ENCODE measurements at regions not wholly inside any gene's neighbourhood (a gene's known extent, or its start where the extent isn't known, plus 50 kb on each side); places are given as distances from the start of the nearest gene placed in this dataset.

GRCh38 chr1:112092656-112093371, 103.3 kb upstream of the KCND3 start:
- Mint-ChIP-seq H3K36me3 (ENCODE audit: unreplicated experiment) (peaks cover 5% of the 10 kb centered on the region), H3K4me1 (ENCODE audit: low read depth, unreplicated experiment) (no peaks in the 10 kb centered on the region), H3K27me3 (ENCODE audit: unreplicated experiment) (no peaks in the 10 kb centered on the region), H3K4me3 (ENCODE audit: unreplicated experiment) (no peak overlapping the region), H3K27ac (ENCODE audit: unreplicated experiment) (no peak overlapping the region), H3K9me3 (ENCODE audit: unreplicated experiment) (no peaks in the 10 kb centered on the region)
- DNase-seq, result no peak
- TF ChIP-seq CTCF (IDR thresholded peaks at IDR 0.05; ENCODE audit: partially characterized antibody, unreplicated experiment), result no peak

DNA sequence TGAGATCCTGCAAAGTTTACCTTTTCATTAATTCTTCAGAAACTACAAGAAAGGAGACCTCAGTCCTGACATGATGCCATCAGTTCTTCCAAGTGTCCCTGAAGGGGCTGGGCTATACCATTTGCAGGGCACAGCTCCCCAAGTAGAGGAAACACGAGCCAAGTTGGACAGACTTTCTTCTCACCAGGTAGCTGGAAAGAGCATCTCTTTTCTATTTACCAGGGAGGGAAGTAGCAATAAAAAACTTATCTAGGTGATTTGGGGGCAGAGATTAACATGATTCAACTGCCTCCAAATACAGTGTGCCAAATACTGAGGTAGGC, 103.9 kb upstream of the KCND3 start:
- Mint-ChIP-seq H3K36me3 (ENCODE audit: unreplicated experiment) (peaks cover 5% of the 10 kb centered on the region), H3K4me1 (ENCODE audit: low read depth, unreplicated experiment) (no peaks in the 10 kb centered on the region), H3K27me3 (ENCODE audit: unreplicated experiment) (no peaks in the 10 kb centered on the region), H3K9me3 (ENCODE audit: unreplicated experiment) (no peaks in the 10 kb centered on the region), H3K27ac (ENCODE audit: unreplicated experiment) (no peak overlapping the region), H3K4me3 (ENCODE audit: unreplicated experiment) (no peak overlapping the region)
- no peak for TF ChIP-seq CTCF (IDR thresholded peaks at IDR 0.05; ENCODE audit: partially characterized antibody, unreplicated experiment)
- DNase-seq, result no peak

DNA sequence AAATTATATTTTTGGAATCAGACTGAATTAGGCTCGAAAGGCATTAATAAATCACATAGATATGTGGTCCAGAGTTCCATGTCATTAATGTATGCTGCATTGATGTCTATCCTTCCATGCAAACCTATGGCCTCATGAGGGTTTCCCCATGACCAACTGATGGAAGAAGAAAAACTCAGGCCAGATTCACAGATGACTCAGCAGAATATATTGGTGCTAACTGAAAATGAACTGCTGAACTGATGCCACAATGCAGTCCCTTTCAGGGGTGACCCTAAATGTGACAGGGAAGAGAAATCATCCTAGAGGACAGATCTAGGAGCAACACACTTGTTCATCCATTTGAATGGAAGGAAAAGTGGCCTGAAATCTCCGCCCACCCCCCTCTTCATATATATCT, 110.5 kb upstream of the KCND3 start:
- Mint-ChIP-seq H3K27ac (ENCODE audit: unreplicated experiment) (no peak overlapping the region), H3K36me3 (ENCODE audit: unreplicated experiment) (peaks cover 5% of the 10 kb centered on the region), H3K27me3 (ENCODE audit: unreplicated experiment) (no peaks in the 10 kb centered on the region), H3K4me3 (ENCODE audit: unreplicated experiment) (no peak overlapping the region), H3K4me1 (ENCODE audit: low read depth, unreplicated experiment) (no peaks in the 10 kb centered on the region), H3K9me3 (ENCODE audit: unreplicated experiment) (no peaks in the 10 kb centered on the region)
- DNase-seq, result no peak
- TF ChIP-seq CTCF (IDR thresholded peaks at IDR 0.05; ENCODE audit: partially characterized antibody, unreplicated experiment), result no peak

DNA sequence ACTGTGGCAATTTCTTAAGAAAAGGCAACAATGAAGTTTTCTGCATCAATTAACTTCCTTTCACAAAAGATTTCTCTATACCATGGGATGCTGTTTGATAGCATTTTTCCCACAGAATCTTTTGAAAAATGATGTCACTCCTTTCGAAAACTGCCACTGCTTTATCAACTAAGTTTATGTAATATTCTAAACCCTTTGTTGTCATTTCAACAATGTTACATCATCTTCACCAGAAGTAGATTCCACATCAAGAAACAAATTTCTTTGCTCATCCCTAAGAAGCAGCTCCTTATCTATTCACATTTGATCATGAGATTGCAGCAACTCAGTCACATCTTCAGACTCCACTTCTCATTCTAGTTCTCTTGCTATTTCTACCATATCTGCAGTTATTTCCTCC, 116.1 kb upstream of the KCND3 start:
- no peak for DNase-seq
- H3K36me3 Mint-ChIP-seq (ENCODE audit: unreplicated experiment), result peaks cover 5% of the 10 kb centered on the region
- H3K9me3 Mint-ChIP-seq (ENCODE audit: unreplicated experiment), result peaks cover 5% of the 10 kb centered on the region
- no peaks in the 10 kb centered on the region for H3K4me1 Mint-ChIP-seq (ENCODE audit: low read depth, unreplicated experiment)
- no peak overlapping the region for H3K4me3 Mint-ChIP-seq (ENCODE audit: unreplicated experiment)
- H3K27ac Mint-ChIP-seq (ENCODE audit: unreplicated experiment), result no peak overlapping the region
- peaks cover 3% of the 10 kb centered on the region for H3K27me3 Mint-ChIP-seq (ENCODE audit: unreplicated experiment)
- TF ChIP-seq CTCF (IDR thresholded peaks at IDR 0.05; ENCODE audit: partially characterized antibody, unreplicated experiment), result no peak

DNA sequence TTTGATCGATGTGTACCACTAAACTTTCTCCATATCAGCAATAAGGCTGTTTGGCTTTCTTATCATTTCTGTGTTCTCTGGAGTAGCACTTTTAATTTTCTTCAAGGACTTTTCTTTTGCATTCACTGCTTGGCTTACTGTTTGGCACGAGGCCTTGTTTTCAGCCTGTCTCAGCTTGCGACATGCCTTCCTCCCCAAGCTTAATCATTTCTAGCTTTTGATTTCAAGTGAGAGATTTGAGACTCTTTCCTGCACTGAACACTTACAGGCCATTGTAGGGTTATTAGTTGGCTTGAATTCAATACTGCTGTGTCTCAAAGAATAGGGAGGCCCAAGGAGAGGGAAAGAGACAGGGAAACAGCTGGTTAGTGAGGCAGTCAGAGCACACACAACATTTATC, 120.6 kb upstream of the KCND3 start:
- peaks cover 3% of the 10 kb centered on the region for H3K27me3 Mint-ChIP-seq (ENCODE audit: unreplicated experiment)
- no peaks in the 10 kb centered on the region for H3K4me1 Mint-ChIP-seq (ENCODE audit: low read depth, unreplicated experiment)
- peaks cover 5% of the 10 kb centered on the region for H3K9me3 Mint-ChIP-seq (ENCODE audit: unreplicated experiment)
- no peak for DNase-seq
- no peak for TF ChIP-seq CTCF (IDR thresholded peaks at IDR 0.05; ENCODE audit: partially characterized antibody, unreplicated experiment)
- H3K36me3 Mint-ChIP-seq (ENCODE audit: unreplicated experiment), result peaks cover 5% of the 10 kb centered on the region
- H3K27ac Mint-ChIP-seq (ENCODE audit: unreplicated experiment), result no peak overlapping the region
- H3K4me3 Mint-ChIP-seq (ENCODE audit: unreplicated experiment), result no peak overlapping the region
